ENCODE measurements at regions not wholly inside any gene's neighbourhood (a gene's known extent, or its start where the extent isn't known, plus 50 kb on each side); places are given as distances from the start of the nearest gene placed in this dataset.

- no peak overlapping the region for H3K27ac Mint-ChIP-seq
- H3K9me3 Mint-ChIP-seq: no peaks in the 10 kb centered on the region
- TF ChIP-seq, protein P1, sequence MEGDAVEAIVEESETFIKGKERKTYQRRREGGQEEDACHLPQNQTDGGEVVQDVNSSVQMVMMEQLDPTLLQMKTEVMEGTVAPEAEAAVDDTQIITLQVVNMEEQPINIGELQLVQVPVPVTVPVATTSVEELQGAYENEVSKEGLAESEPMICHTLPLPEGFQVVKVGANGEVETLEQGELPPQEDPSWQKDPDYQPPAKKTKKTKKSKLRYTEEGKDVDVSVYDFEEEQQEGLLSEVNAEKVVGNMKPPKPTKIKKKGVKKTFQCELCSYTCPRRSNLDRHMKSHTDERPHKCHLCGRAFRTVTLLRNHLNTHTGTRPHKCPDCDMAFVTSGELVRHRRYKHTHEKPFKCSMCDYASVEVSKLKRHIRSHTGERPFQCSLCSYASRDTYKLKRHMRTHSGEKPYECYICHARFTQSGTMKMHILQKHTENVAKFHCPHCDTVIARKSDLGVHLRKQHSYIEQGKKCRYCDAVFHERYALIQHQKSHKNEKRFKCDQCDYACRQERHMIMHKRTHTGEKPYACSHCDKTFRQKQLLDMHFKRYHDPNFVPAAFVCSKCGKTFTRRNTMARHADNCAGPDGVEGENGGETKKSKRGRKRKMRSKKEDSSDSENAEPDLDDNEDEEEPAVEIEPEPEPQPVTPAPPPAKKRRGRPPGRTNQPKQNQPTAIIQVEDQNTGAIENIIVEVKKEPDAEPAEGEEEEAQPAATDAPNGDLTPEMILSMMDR (IDR thresholded peaks at IDR 0.05): no peak
- H3K27me3 Mint-ChIP-seq: no peaks in the 10 kb centered on the region
- intact Hi-C loops (cut with micrococcal nuclease): no loop called here
- ChIA-PET POLR2A (no interaction called here), CTCF (no interaction called here)
- no peaks in the 10 kb centered on the region for H3K4me1 Mint-ChIP-seq
- DNase-seq (no peak), ATAC-seq (ENCODE audit: low read depth) (no peak)
- H3K36me3 Mint-ChIP-seq (ENCODE audit: low read depth): no peaks in the 10 kb centered on the region
- no peak overlapping the region for H3K4me3 Mint-ChIP-seq
These were observed 302.7 kb upstream of the PMFBP1 start for GRCh38 chr16:72474501-72475123.

DNA sequence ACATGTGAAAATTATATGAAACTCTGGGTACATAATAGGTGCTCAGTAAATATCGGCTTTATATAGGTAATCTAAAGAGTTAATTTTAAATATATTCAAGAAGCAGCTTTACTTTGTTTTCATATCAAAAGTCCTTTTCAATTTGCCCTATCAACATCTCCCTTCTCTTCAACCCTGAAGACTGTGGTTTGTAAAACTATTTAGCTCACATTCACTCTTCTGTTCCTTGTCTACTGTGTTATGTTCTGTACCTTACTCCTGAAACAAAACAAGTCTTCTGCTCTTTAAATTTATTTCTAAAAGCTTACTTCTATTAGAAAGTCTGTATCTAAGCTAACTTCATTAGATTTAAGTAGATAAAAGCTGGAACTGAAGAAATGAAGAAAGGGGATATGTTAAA lies 301.7 kb upstream of the PMFBP1 start:
- Mint-ChIP-seq H3K4me1 (no peaks in the 10 kb centered on the region), H3K27ac (no peak overlapping the region), H3K4me3 (no peak overlapping the region), H3K27me3 (no peaks in the 10 kb centered on the region), H3K36me3 (ENCODE audit: low read depth) (no peaks in the 10 kb centered on the region), H3K9me3 (no peaks in the 10 kb centered on the region)
- intact Hi-C loops (cut with micrococcal nuclease): no loop called here
- no peak for DNase-seq
- ChIA-PET CTCF (interaction anchor here (0.7 kb wide), 1 partner anchor 349 kb away, joined by 3 read pairs; no protein-coding TSS in a partner anchor), POLR2A (no interaction called here)
- TF ChIP-seq, protein P1 (IDR thresholded peaks at IDR 0.05): no peak
- no peak for ATAC-seq (ENCODE audit: low read depth)

DNA sequence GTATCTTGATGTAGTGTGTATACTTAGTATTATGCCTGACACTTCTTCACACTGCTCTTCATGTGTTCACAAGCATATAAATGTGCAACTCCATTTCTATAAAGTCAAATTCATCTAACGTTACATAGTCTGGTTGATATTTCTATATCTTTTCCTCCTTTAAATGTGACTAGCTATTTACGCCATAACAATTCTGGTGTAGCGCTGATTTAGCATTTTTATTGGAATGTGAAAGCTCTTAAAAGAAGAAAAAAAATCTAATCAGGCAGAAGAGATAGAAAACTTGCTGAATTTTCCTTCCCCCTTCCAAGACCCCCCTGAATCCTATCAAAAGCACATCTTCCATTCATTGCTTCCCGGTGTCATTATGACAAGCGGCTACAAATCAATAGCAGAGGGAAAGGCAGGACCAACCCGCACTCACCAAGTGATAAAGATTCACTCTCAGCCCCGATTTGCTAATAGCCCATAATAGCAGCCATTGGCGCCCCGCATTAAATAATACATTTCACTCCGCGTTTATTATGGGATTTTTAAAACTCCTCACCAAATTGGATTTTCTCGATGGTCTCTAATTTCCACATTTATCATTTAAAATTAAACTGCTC lies 299.5 kb upstream of the PMFBP1 start:
- intact Hi-C loops (cut with micrococcal nuclease): no loop called here
- POLR2A ChIA-PET: no interaction called here
- CTCF ChIA-PET: interaction anchor here (0.6 kb wide), 1 partner anchor 347 kb away, joined by 3 read pairs; no protein-coding TSS in a partner anchor
- Mint-ChIP-seq H3K27me3 (no peaks in the 10 kb centered on the region), H3K4me1 (no peaks in the 10 kb centered on the region), H3K36me3 (ENCODE audit: low read depth) (no peaks in the 10 kb centered on the region), H3K4me3 (no peak overlapping the region), H3K27ac (no peak overlapping the region), H3K9me3 (no peaks in the 10 kb centered on the region)
- TF ChIP-seq, protein P1 (IDR thresholded peaks at IDR 0.05): no peak
- DNase-seq: no peak
- ATAC-seq (ENCODE audit: low read depth): no peak

DNA sequence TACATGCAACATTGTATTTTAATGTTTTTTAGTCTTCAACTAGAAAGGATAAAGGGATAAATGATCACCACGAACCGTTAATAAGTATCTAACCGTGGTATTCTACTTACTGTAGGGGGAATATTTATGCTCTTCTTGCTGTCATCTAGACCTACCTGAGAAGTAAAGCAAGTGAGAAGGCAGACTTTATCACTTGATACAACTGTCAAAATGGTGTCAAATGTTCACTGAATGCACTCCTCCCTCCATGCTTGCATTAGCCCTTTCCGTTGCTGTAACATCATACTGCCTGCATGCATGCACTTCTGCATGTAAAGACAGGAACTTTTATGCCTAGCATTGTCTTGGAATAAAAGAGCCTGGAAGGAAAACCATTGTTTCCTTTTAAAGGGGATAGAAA lies 298.6 kb upstream of the PMFBP1 start:
- ChIA-PET POLR2A (no interaction called here), CTCF (no interaction called here)
- H3K4me1 Mint-ChIP-seq: no peaks in the 10 kb centered on the region
- DNase-seq: no peak
- no peak overlapping the region for H3K27ac Mint-ChIP-seq
- no peak overlapping the region for H3K4me3 Mint-ChIP-seq
- TF ChIP-seq, protein P1 (IDR thresholded peaks at IDR 0.05): no peak
- no peaks in the 10 kb centered on the region for H3K36me3 Mint-ChIP-seq (ENCODE audit: low read depth)
- intact Hi-C loops (cut with micrococcal nuclease): no loop called here
- H3K9me3 Mint-ChIP-seq: no peaks in the 10 kb centered on the region
- ATAC-seq (ENCODE audit: low read depth): no peak
- no peaks in the 10 kb centered on the region for H3K27me3 Mint-ChIP-seq

DNA sequence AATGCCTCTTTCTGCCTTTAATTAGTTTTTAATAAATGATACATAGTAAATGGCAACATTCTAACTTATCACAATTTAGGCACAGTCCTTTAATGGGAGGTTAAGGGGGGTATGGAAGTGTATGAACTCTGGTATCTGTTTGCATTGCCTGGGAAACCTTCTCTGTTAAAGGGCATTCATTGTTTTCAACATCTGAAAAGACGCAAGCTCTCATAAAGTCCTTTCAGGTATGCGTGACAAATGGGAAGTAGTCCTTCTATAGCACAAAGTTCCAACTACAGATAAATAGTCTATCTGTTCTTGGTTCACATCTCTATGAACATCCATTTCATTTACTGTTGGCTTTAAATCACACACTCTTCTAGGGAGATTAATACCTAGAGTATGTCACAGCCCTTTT lies 298.0 kb upstream of the PMFBP1 start:
- H3K36me3 Mint-ChIP-seq (ENCODE audit: low read depth): no peaks in the 10 kb centered on the region

More for the DNA sequence above, 298.0 kb upstream of the PMFBP1 start:
- ChIA-PET CTCF (interaction anchor here (1.0 kb wide), 1 partner anchor 10 kb away, joined by 3 read pairs; no protein-coding TSS in a partner anchor), POLR2A (no interaction called here)
- TF ChIP-seq, protein P1 (IDR thresholded peaks at IDR 0.05): no peak
- Mint-ChIP-seq H3K27ac (no peak overlapping the region), H3K9me3 (no peaks in the 10 kb centered on the region), H3K4me3 (no peak overlapping the region), H3K4me1 (peaks cover 2% of the 10 kb centered on the region), H3K27me3 (no peaks in the 10 kb centered on the region)
- no peak for ATAC-seq (ENCODE audit: low read depth)
- DNase-seq: no peak
- intact Hi-C loops (cut with micrococcal nuclease): no loop called here
